NB4 (cell line): ENCODE measurements at regions not wholly inside any gene's neighbourhood (a gene's known extent, or its start where the extent isn't known, plus 50 kb on each side); places are given as distances from the start of the nearest gene placed in this dataset.

ENCODE experiments used
- DNase-seq: peaks from one replicate; pipeline ENCODE4 v3.0.0; 2010; ENCODE audit warnings: low read depth
- H3K4me3 ChIP-seq: one replicate; pipeline ENCODE4 v1.5.1; 2011; ENCODE audit warnings: mild to moderate bottlenecking, low read depth, low read length, moderate library complexity
- CTCF ChIP-seq: IDR thresholded peaks from one replicate; pipeline ENCODE4 v1.5.1; 2012; ENCODE audit warnings: low read depth, low read length
- MYC ChIP-seq: IDR thresholded peaks from 2 replicates; pipeline ENCODE4 v1.6.1; 2011; ENCODE audit warnings: low read depth, low read length
- POLR2A ChIP-seq: IDR thresholded peaks from 2 replicates; pipeline ENCODE4 v1.6.1; 2011; ENCODE audit warnings: mild to moderate bottlenecking; ENCODE audit not compliant: insufficient read length; ENCODE audit errors: extremely low read depth
- TF ChIP-seq, protein P1 (sequence below): IDR thresholded peaks from 2 replicates; pipeline ENCODE4 v1.6.1; 2011; ENCODE audit warnings: low read depth, low read length

DNA sequence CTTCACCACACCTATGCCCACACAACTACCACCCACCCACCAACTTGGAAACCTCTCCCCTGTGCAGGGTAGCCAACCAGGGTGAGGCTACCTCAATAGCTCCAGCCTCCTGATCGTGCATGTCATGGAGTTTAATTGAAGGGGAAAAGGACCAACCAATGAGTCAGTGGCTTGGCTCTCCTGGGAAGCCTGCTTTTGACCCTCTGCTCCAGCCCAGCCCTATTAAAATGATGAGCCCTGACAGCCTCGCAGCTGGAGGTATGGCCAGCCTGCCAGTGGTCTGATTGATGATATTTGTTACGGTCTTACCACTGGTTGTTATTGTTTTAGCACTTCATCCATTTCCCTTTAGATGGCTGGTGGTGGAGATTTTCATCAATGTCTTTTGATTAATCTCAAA, 280.4 kb downstream of the SH3GL2 start:
- DNase-seq = no peak

GRCh38 chr9:17859987-17860386, 281.1 kb downstream of the SH3GL2 start:
- DNase-seq = no peak
- no peak overlapping the region for H3K4me3 ChIP-seq
- TF ChIP-seq MYC (no peak), POLR2A (no peak), CTCF (no peak)
- TF ChIP-seq, protein P1, sequence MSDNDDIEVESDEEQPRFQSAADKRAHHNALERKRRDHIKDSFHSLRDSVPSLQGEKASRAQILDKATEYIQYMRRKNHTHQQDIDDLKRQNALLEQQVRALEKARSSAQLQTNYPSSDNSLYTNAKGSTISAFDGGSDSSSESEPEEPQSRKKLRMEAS = no peak

More for the DNA sequence above, 280.4 kb downstream of the SH3GL2 start:
- TF ChIP-seq CTCF (no peak), MYC (no peak), POLR2A (no peak)
- TF ChIP-seq, protein P1 = no peak
- no peak overlapping the region for H3K4me3 ChIP-seq

DNA sequence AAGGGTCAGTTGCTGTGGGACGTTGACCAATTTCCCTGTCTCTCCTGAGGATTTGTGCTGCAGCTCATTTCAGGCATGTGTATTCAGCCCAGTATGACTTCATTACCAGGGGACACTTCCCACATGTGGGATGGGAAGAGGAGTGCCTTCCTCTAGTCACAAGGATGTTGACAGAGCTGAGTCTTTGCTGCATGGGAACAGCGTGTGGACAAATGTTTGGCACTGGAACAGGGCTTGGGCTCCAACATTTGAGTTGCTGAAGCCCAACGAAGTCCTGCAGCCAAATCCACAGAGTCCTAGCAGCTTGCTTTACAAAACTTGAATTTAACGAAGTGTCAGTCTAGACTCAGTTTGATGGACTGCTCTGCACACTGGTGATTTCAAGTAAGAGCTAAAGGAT, 283.2 kb downstream of the SH3GL2 start:
- TF ChIP-seq CTCF (no peak), MYC (no peak), POLR2A (no peak)
- TF ChIP-seq, protein P1 = no peak
- H3K4me3 ChIP-seq = no peak overlapping the region
- no peak for DNase-seq

GRCh38 chr9:17862629-17863028, 283.8 kb downstream of the SH3GL2 start:
- DNase-seq = no peak
- H3K4me3 ChIP-seq = no peak overlapping the region
- no peak for TF ChIP-seq POLR2A
- TF ChIP-seq MYC = no peak
- TF ChIP-seq, protein P1 = no peak
- no peak for TF ChIP-seq CTCF

DNA sequence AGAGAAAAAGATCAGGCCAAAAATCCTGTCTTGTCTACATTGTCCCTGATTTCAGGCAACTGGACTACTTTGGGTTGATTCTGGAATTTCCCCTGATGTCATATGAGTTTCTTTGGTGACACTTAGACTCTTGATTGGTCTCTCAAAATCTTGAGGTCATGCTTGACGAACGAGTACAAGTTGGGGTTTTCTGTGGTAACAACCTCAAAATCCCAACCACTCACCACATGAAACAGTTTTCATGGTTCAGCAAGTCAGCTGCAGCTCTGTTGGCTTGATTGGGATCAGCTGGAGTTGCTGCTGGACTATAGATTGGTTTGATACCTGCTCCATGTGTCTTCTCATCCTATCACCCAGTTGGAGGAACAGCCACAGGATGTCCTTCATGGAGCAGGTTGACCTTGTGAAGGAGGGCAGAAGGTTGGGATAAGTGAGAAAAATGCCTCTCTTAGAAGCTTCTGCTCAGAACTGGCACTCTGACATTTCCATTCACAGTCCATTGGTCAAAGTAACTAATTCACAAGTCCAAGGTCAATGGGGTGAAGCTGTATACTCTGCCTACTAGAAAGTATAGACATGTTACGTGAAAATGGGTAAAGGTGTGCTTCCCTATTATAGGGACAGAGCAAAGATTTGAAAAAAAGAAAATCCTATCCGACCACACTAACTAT, 284.5 kb downstream of the SH3GL2 start:
- no peak for DNase-seq
- H3K4me3 ChIP-seq = no peak overlapping the region
- TF ChIP-seq POLR2A (no peak), MYC (no peak), CTCF (no peak)
- TF ChIP-seq, protein P1 = no peak

DNA sequence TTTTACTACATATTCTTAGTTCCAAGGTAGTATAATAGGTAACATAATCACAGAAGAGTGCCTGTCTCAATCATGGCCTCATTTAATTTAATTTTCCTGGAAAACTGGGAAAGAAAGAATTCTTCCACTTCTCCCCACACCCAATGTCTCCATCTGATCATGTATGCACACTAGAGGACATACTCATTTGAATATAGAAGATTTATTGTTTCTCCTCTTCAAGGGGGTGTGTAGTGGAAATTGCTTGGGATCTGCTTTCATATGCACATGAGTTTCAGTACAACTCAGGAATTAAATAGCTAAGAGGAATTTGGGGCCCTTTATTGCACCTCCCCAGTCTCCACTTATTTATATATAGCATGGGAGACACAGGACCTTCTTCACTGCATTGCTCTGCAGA, 285.1 kb downstream of the SH3GL2 start:
- no peak overlapping the region for H3K4me3 ChIP-seq
- TF ChIP-seq MYC (no peak), CTCF (no peak), POLR2A (no peak)
- TF ChIP-seq, protein P1 = no peak
- no peak for DNase-seq
